ENCODE measurements at regions not wholly inside any gene's neighbourhood (a gene's known extent, or its start where the extent isn't known, plus 50 kb on each side); places are given as distances from the start of the nearest gene placed in this dataset.

DNA sequence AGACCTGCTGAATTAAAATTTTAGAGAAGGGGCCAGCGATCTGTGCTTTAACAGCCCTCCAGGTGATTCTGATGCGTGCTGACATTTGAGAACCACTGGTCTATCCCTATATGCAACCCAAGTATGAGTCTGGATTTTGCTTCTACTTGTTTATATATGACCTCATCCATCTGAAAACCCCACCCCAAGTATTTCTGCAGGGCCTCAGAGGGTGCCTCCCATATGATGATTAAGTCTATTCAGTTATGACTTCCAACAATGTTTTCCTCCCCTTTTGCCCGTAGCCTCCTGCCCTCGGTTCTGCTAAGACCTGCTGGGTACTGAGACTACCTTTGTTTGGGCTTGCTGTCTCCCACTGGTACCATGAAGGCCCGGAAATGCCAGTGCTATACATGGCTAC is 376.0 kb upstream of the SMARCA2 start:
- Histone ChIP-seq H3K27ac (no peak overlapping the region), H3K4me3 (no peak overlapping the region), H3K9me3 (no peaks in the 10 kb centered on the region), H3K27me3 (ENCODE audit: insufficient read depth in 3 of 3, low read length in 2 of 3) (no peaks in the 10 kb centered on the region), H3K4me1 (no peaks in the 10 kb centered on the region), H3K36me3 (ENCODE audit: insufficient read depth in 1 of 2, low read depth in 1 of 2) (no peaks in the 10 kb centered on the region)
- WGBS, 3 donors = 81 to 87% (median 84%) methylated on average over 5 of the region's 5 CpGs
- TF ChIP-seq, protein P1, sequence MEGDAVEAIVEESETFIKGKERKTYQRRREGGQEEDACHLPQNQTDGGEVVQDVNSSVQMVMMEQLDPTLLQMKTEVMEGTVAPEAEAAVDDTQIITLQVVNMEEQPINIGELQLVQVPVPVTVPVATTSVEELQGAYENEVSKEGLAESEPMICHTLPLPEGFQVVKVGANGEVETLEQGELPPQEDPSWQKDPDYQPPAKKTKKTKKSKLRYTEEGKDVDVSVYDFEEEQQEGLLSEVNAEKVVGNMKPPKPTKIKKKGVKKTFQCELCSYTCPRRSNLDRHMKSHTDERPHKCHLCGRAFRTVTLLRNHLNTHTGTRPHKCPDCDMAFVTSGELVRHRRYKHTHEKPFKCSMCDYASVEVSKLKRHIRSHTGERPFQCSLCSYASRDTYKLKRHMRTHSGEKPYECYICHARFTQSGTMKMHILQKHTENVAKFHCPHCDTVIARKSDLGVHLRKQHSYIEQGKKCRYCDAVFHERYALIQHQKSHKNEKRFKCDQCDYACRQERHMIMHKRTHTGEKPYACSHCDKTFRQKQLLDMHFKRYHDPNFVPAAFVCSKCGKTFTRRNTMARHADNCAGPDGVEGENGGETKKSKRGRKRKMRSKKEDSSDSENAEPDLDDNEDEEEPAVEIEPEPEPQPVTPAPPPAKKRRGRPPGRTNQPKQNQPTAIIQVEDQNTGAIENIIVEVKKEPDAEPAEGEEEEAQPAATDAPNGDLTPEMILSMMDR (IDR thresholded peaks at IDR 0.05) = no peak
- ATAC-seq = no peak
- intact Hi-C loops (cut with DNase I) = no loop called here
- no peak for DNase-seq

DNA sequence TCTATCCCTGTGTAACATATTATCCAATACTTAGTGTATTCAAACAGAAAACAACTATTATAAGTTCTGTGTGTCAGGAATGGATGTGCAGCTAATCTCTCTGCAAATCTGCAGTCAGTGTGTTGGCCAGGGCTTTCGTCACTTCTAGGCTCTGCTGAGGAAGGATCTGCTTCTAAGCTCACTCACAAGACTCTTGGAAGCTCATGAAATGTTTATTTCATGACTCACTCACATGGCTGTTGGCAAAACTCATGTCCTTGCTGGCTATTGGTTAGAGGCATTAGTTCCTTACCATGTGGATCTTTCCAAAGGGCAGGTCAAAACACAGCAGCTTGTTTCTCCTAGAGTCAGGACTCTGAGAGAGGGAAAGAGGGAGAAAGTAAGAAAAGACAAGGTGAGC is 367.4 kb upstream of the SMARCA2 start:
- DNase-seq = no peak
- Histone ChIP-seq H3K4me3 (no peak overlapping the region), H3K36me3 (ENCODE audit: insufficient read depth in 1 of 2, low read depth in 1 of 2) (no peaks in the 10 kb centered on the region), H3K27me3 (ENCODE audit: insufficient read depth in 3 of 3, low read length in 2 of 3) (no peaks in the 10 kb centered on the region), H3K4me1 (no peaks in the 10 kb centered on the region), H3K27ac (no peak overlapping the region), H3K9me3 (no peaks in the 10 kb centered on the region)
- ATAC-seq = no peak
- intact Hi-C loops (cut with DNase I) = no loop called here
- TF ChIP-seq, protein P1 (IDR thresholded peaks at IDR 0.05) = no peak
- 18 to 42% (median 25%) methylated on average over 1 of the region's 1 CpG for WGBS, 3 donors

GRCh38 chr9:1653282-1653681 is 361.9 kb upstream of the SMARCA2 start:
- WGBS, 3 donors = 69 to 75% (median 74%) methylated on average over 4 of the region's 4 CpGs
- no peak for DNase-seq
- Histone ChIP-seq H3K9me3 (no peaks in the 10 kb centered on the region), H3K27me3 (ENCODE audit: insufficient read depth in 3 of 3, low read length in 2 of 3) (no peaks in the 10 kb centered on the region), H3K4me1 (no peaks in the 10 kb centered on the region), H3K27ac (no peak overlapping the region), H3K36me3 (ENCODE audit: insufficient read depth in 1 of 2, low read depth in 1 of 2) (no peaks in the 10 kb centered on the region), H3K4me3 (no peak overlapping the region)
- TF ChIP-seq, protein P1 (IDR thresholded peaks at IDR 0.05) = no peak
- intact Hi-C loops (cut with DNase I) = no loop called here
- ATAC-seq = no peak

GRCh38 chr9:1658661-1659362 is 356.3 kb upstream of the SMARCA2 start:
- no peaks in the 10 kb centered on the region for H3K4me1 ChIP-seq
- TF ChIP-seq, protein P1 (IDR thresholded peaks at IDR 0.05) = no peak
- no peak overlapping the region for H3K4me3 ChIP-seq
- no peaks in the 10 kb centered on the region for H3K36me3 ChIP-seq (ENCODE audit: insufficient read depth in 1 of 2, low read depth in 1 of 2)
- ATAC-seq (no peak), DNase-seq (no peak)
- intact Hi-C loops (cut with DNase I) = no loop called here
- no peaks in the 10 kb centered on the region for H3K27me3 ChIP-seq (ENCODE audit: insufficient read depth in 3 of 3, low read length in 2 of 3)
- no peak overlapping the region for H3K27ac ChIP-seq
- 55 to 63% (median 56%) methylated on average over 4 of the region's 4 CpGs for WGBS, 3 donors
- no peaks in the 10 kb centered on the region for H3K9me3 ChIP-seq

DNA sequence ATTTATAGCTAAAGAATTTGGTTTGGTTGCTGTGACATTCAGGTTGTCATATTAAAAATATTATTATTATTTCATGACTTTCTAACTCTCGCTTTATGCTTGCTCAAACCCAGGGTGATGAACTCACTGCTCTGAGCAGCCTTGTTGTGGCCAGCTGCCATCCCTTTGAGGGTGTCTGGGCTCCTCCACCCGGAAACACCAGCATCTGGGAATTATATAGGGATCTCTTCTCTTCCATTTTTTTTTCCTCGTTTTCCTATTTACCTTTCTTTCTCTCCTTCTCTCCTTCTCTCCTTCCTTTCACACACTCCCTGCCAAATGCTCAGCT is 355.8 kb upstream of the SMARCA2 start:
- Histone ChIP-seq H3K27me3 (ENCODE audit: insufficient read depth in 3 of 3, low read length in 2 of 3) (no peaks in the 10 kb centered on the region), H3K4me3 (no peak overlapping the region), H3K4me1 (no peaks in the 10 kb centered on the region), H3K9me3 (no peaks in the 10 kb centered on the region), H3K36me3 (ENCODE audit: insufficient read depth in 1 of 2, low read depth in 1 of 2) (no peaks in the 10 kb centered on the region), H3K27ac (no peak overlapping the region)
- ATAC-seq = no peak
- intact Hi-C loops (cut with DNase I) = no loop called here
- TF ChIP-seq, protein P1 (IDR thresholded peaks at IDR 0.05) = no peak
- WGBS, 3 donors = 56 to 67% (median 59%) methylated on average over 3 of the region's 3 CpGs
- no peak for DNase-seq
